Karpas-422 (cell line): ENCODE measurements at regions not wholly inside any gene's neighbourhood (a gene's known extent, or its start where the extent isn't known, plus 50 kb on each side); places are given as distances from the start of the nearest gene placed in this dataset.

Experiments
- DNase-seq: peaks from one replicate; pipeline ENCODE4 v3.0.0-alpha.2; 2015
- H2AFZ ChIP-seq: fragments of 200-600 bp; sonication (generic); 2 replicates; pipeline ENCODE4 v1.6.1; 2014; ENCODE audit warnings: antibody characterized with exemption, low read length, mixed read lengths
- H3K27ac ChIP-seq: fragments of 200-600 bp; sonication (generic); 2 replicates; pipeline ENCODE4 v1.5.1; 2014; ENCODE audit warnings: mild to moderate bottlenecking, low read length, moderate library complexity
- H3K27me3 ChIP-seq: fragments of 200-600 bp; sonication (generic); 2 replicates; pipeline ENCODE4 v1.6.1; 2014; ENCODE audit warnings: low read length, mixed read lengths
- H3K36me3 ChIP-seq: fragments of 200-600 bp; sonication (generic); 2 replicates; pipeline ENCODE4 v1.6.1; 2014; ENCODE audit warnings: low read length, mixed read lengths; ENCODE audit not compliant: insufficient read depth
- H3K4me1 ChIP-seq: fragments of 200-600 bp; sonication (generic); 2 replicates; pipeline ENCODE4 v1.6.1; 2014; ENCODE audit warnings: mild to moderate bottlenecking, low read length, mixed read lengths
- H3K4me2 ChIP-seq: fragments of 200-600 bp; sonication (generic); 2 replicates; pipeline ENCODE4 v1.6.1; 2014; ENCODE audit warnings: low read length, low read depth, mild to moderate bottlenecking; ENCODE audit not compliant: poor library complexity, severe bottlenecking
- H3K4me3 ChIP-seq: fragments of 200-600 bp; sonication (generic); 2 replicates; pipeline ENCODE4 v1.5.1; 2014; ENCODE audit warnings: mild to moderate bottlenecking, antibody characterized with exemption, low read length, mixed read lengths
- H3K79me2 ChIP-seq: fragments of 200-600 bp; sonication (generic); 2 replicates; pipeline ENCODE4 v1.6.1; 2014; ENCODE audit warnings: mild to moderate bottlenecking, low read length, mixed read lengths
- H3K9ac ChIP-seq: fragments of 200-600 bp; sonication (generic); 2 replicates; pipeline ENCODE4 v1.6.0; 2014; ENCODE audit warnings: low read length
- H3K9me2 ChIP-seq: fragments of 200-600 bp; sonication (generic), shearing (Covaris generic); replicated peaks from 2 replicates; pipeline ENCODE4 v1.6.0; 2014; ENCODE audit warnings: mild to moderate bottlenecking, low read length, moderate library complexity; ENCODE audit not compliant: insufficient read depth
- H3K9me3 ChIP-seq: fragments of 300-700, 200-600 bp; sonication (generic); 2 replicates; pipeline ENCODE4 v1.6.1; 2014; ENCODE audit warnings: low read length, mixed read lengths
- H4K20me1 ChIP-seq: fragments of 200-600 bp; sonication (generic); 2 replicates; pipeline ENCODE4 v1.6.1; 2014; ENCODE audit warnings: mild to moderate bottlenecking, antibody characterized with exemption, low read length, low read depth; ENCODE audit not compliant: insufficient read depth

- H3K9ac ChIP-seq: no peak overlapping the region
- H3K9me2 ChIP-seq: no peaks in the 10 kb centered on the region
- H3K27me3 ChIP-seq: no peaks in the 10 kb centered on the region
- H3K9me3 ChIP-seq: no peaks in the 10 kb centered on the region
- H3K4me2 ChIP-seq: no peak overlapping the region
- H3K4me1 ChIP-seq: no peaks in the 10 kb centered on the region
- H3K79me2 ChIP-seq: no peaks in the 10 kb centered on the region
- H4K20me1 ChIP-seq: no peaks in the 10 kb centered on the region
- no peak overlapping the region for H3K27ac ChIP-seq
- no peak overlapping the region for H2AFZ ChIP-seq
- H3K4me3 ChIP-seq: no peak overlapping the region
- DNase-seq: no peak
- no peaks in the 10 kb centered on the region for H3K36me3 ChIP-seq
These were observed 386.1 kb upstream of the LARGE1 start for GRCh38 chr22:34306361-34306760.

- Histone ChIP-seq H3K4me3 (no peak overlapping the region), H3K4me2 (no peak overlapping the region), H3K9ac (no peak overlapping the region)
These were observed 387.8 kb upstream of the LARGE1 start for GRCh38 chr22:34308101-34308500.

DNA sequence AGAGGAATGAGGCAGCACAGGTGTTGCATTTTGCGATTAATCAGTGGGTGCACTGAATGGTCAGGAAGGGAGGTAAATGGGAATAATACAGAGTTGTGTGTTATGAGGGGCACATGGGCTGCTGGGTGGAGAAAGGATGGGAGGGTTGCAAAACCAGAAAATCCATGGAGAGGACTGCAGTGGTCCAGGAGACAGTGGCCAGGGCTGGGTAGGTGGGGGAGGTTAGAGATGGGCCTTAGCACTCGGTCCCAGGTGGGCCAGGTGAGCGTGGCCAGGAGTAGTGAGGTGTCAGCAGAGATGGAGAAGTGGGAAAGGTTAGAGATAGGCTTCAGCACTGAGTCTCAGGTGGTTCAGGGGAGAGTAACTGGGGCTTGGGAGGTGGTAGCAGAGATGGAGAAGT, 399.1 kb upstream of the LARGE1 start:
- H3K9me2 ChIP-seq: no peaks in the 10 kb centered on the region
- no peaks in the 10 kb centered on the region for H3K4me1 ChIP-seq
- H4K20me1 ChIP-seq: no peaks in the 10 kb centered on the region
- H3K9ac ChIP-seq: no peak overlapping the region
- H3K27ac ChIP-seq: no peak overlapping the region
- no peak overlapping the region for H3K4me3 ChIP-seq
- no peak overlapping the region for H3K4me2 ChIP-seq
- no peaks in the 10 kb centered on the region for H3K9me3 ChIP-seq
- no peak overlapping the region for H2AFZ ChIP-seq
- no peaks in the 10 kb centered on the region for H3K36me3 ChIP-seq
- DNase-seq: no peak
- no peaks in the 10 kb centered on the region for H3K27me3 ChIP-seq
- no peaks in the 10 kb centered on the region for H3K79me2 ChIP-seq

More at GRCh38 chr22:34308101-34308500, 387.8 kb upstream of the LARGE1 start:
- no peak overlapping the region for H3K27ac ChIP-seq
- H2AFZ ChIP-seq: no peak overlapping the region
- no peaks in the 10 kb centered on the region for H3K36me3 ChIP-seq
- no peak for DNase-seq
- H3K27me3 ChIP-seq: no peaks in the 10 kb centered on the region
- no peaks in the 10 kb centered on the region for H3K9me2 ChIP-seq
- H4K20me1 ChIP-seq: no peaks in the 10 kb centered on the region
- no peaks in the 10 kb centered on the region for H3K9me3 ChIP-seq
- H3K4me1 ChIP-seq: no peaks in the 10 kb centered on the region
- no peaks in the 10 kb centered on the region for H3K79me2 ChIP-seq

DNA sequence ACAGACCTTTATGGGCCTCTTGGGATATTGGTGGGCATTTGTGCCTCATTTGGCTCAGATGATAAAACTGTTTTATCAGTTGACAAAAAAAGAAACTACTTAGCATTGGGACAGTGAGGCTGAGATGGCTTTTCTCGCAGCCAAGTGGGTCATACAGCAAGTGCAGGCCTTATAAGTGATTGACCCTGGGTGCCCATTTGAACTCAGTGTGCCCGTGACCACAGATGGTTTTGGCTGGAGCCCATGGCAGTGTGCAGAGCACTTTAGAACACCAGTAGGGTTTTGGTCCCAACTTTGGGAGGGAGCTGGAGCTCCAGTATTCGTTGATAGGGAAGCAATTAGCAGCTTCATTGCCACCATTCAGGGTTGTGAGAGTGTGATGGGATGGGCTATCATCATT, 404.5 kb upstream of the LARGE1 start:
- no peaks in the 10 kb centered on the region for H4K20me1 ChIP-seq
- H3K4me1 ChIP-seq: no peaks in the 10 kb centered on the region
- no peak overlapping the region for H2AFZ ChIP-seq
- H3K27me3 ChIP-seq: no peaks in the 10 kb centered on the region
- no peak overlapping the region for H3K4me3 ChIP-seq
- no peak for DNase-seq
- H3K79me2 ChIP-seq: no peaks in the 10 kb centered on the region
- H3K9me3 ChIP-seq: no peaks in the 10 kb centered on the region
- no peaks in the 10 kb centered on the region for H3K36me3 ChIP-seq
- no peaks in the 10 kb centered on the region for H3K9me2 ChIP-seq
- no peak overlapping the region for H3K4me2 ChIP-seq
- no peak overlapping the region for H3K9ac ChIP-seq
- no peak overlapping the region for H3K27ac ChIP-seq

DNA sequence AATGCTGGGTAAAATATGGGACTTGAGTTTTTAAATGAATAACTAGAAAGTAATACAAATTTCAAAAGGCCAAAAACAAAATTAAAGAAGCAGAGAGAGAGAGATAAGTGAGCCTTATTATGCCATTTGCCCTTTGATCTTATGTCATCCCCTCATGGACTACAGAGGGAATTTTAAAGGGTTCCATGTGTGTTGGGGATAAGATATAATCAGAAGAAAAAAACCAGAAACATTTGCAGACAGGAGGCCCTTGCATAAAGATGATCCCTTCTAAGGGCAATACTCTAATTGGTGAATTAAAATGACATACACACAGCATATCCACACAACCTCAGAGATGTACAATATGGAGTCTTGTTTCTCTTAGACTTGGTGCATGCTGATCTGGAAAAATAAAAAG, 406.6 kb upstream of the LARGE1 start:
- H2AFZ ChIP-seq: no peak overlapping the region

GRCh38 chr22:34330432-34330831, 410.2 kb upstream of the LARGE1 start:
- Histone ChIP-seq H3K9ac (no peak overlapping the region), H3K27me3 (no peaks in the 10 kb centered on the region), H3K79me2 (no peaks in the 10 kb centered on the region), H2AFZ (no peak overlapping the region), H3K9me2 (no peaks in the 10 kb centered on the region), H3K27ac (no peak overlapping the region), H3K4me1 (no peaks in the 10 kb centered on the region), H3K4me3 (no peak overlapping the region), H3K9me3 (peaks cover under 1% of the 10 kb centered on the region), H3K36me3 (no peaks in the 10 kb centered on the region), H4K20me1 (no peaks in the 10 kb centered on the region), H3K4me2 (no peak overlapping the region)
- no peak for DNase-seq

More for the DNA sequence above, 406.6 kb upstream of the LARGE1 start:
- no peaks in the 10 kb centered on the region for H4K20me1 ChIP-seq
- no peaks in the 10 kb centered on the region for H3K4me1 ChIP-seq
- no peak overlapping the region for H3K27ac ChIP-seq
- H3K79me2 ChIP-seq: no peaks in the 10 kb centered on the region
- no peak for DNase-seq
- H3K9ac ChIP-seq: no peak overlapping the region
- no peak overlapping the region for H3K4me3 ChIP-seq
- no peak overlapping the region for H3K4me2 ChIP-seq
- H3K36me3 ChIP-seq: no peaks in the 10 kb centered on the region
- no peaks in the 10 kb centered on the region for H3K27me3 ChIP-seq
- no peaks in the 10 kb centered on the region for H3K9me3 ChIP-seq
- H3K9me2 ChIP-seq: no peaks in the 10 kb centered on the region

DNA sequence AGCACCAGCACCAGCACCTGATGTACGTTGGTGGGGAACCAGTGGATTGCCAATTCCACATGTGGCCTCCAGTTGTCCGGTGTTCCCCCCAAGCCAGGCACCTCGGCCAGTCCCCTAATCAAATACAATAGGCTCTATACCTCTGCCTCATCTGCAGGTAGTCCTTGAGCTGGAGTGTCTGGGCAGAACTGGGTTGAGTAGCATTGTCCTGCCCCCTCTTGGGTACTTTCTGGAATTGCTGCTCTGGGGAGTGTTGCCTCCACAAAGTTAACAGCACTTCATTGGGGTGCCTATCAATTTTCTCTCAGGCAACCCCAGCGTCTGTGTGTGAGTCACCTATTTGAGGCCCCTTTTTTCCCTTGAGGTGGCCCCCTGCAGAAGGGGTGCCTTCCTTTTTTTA, 413.0 kb upstream of the LARGE1 start:
- H4K20me1 ChIP-seq: no peaks in the 10 kb centered on the region
- no peaks in the 10 kb centered on the region for H3K9me2 ChIP-seq
- no peak overlapping the region for H3K4me3 ChIP-seq
- H3K36me3 ChIP-seq: no peaks in the 10 kb centered on the region
- H3K4me2 ChIP-seq: no peak overlapping the region
- H3K79me2 ChIP-seq: no peaks in the 10 kb centered on the region
- H3K27ac ChIP-seq: no peak overlapping the region
- H3K4me1 ChIP-seq: no peaks in the 10 kb centered on the region
- no peaks in the 10 kb centered on the region for H3K27me3 ChIP-seq
- peak; percentile 43 for DNase-seq
- H3K9me3 ChIP-seq: peaks cover 4% of the 10 kb centered on the region
- no peak overlapping the region for H3K9ac ChIP-seq
- H2AFZ ChIP-seq: no peak overlapping the region

- DNase-seq: no peak
- Histone ChIP-seq H3K4me3 (no peak overlapping the region), H3K27ac (no peak overlapping the region), H3K4me1 (no peaks in the 10 kb centered on the region), H3K9ac (no peak overlapping the region), H3K36me3 (no peaks in the 10 kb centered on the region), H2AFZ (no peak overlapping the region), H3K27me3 (no peaks in the 10 kb centered on the region), H4K20me1 (no peaks in the 10 kb centered on the region), H3K9me2 (no peaks in the 10 kb centered on the region), H3K79me2 (no peaks in the 10 kb centered on the region), H3K4me2 (no peak overlapping the region), H3K9me3 (peaks cover 4% of the 10 kb centered on the region)
These were observed 414.6 kb upstream of the LARGE1 start for GRCh38 chr22:34334893-34335292.

DNA sequence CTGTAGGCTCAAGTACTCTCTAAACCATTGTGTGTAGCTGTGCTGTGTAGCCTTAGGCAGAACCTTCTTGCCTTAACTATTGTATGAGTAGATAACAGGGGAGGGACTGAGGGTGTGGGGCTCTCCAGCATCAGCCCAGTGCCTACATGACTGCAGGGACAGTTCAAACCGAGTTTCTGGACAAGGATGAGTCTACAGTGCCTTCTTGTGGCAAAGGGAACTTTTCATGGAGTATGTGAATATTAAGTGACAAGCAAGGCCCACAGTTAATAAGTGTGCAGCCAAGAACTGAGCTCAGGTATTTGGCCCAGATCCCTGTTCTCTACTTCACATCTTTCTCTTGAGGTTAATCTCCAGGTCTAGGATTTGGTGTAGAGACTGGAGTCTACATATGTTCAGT, 424.4 kb upstream of the LARGE1 start:
- H3K27me3 ChIP-seq: no peaks in the 10 kb centered on the region
- no peak overlapping the region for H3K4me3 ChIP-seq
- no peak for DNase-seq
- H3K9me2 ChIP-seq: no peaks in the 10 kb centered on the region
- no peaks in the 10 kb centered on the region for H3K79me2 ChIP-seq
- H3K9me3 ChIP-seq: no peaks in the 10 kb centered on the region
- no peak overlapping the region for H3K9ac ChIP-seq
- H3K4me2 ChIP-seq: no peak overlapping the region
- H3K4me1 ChIP-seq: no peaks in the 10 kb centered on the region
- H3K27ac ChIP-seq: no peak overlapping the region
- no peaks in the 10 kb centered on the region for H3K36me3 ChIP-seq
- no peak overlapping the region for H2AFZ ChIP-seq
- H4K20me1 ChIP-seq: no peaks in the 10 kb centered on the region
